RWPE1 (cell line): ENCODE measurements at regions not wholly inside any gene's neighbourhood (a gene's known extent, or its start where the extent isn't known, plus 50 kb on each side); places are given as distances from the start of the nearest gene placed in this dataset.
"Not testable (repeated sequence)": the region's sequence is repeated elsewhere in the genome, so short reads cannot be mapped to it uniquely, and the experiment has no call there.

ENCODE experiments used
- CTCF ChIA-PET: fragments of 350-600 bp; sonication (Branson Sonifier 250); formaldehyde crosslinking; extraction: SDS; loops from one replicate; lab custom pipeline; 2021; lab: Yijun Ruan, JAX
- POLR2A ChIA-PET: fragments of 400-600 bp; formaldehyde crosslinking; extraction: SDS; loops from one replicate; lab custom pipeline; 2020; ENCODE audit warnings: antibody characterized with exemption; ENCODE audit not compliant: low non-redundant PET; lab: Yijun Ruan, JAX
- DNase-seq: peaks from one replicate; pipeline ENCODE4 v3.0.0; 2012; ENCODE audit warnings: low spot score
- H3K27ac ChIP-seq: fragments of 450-650 bp; 2 replicates; pipeline ENCODE4 v1.5.1; 2017
- TF ChIP-seq, protein P1 (sequence below): fragments of 450-650 bp; conservative IDR thresholded peaks from 2 replicates; pipeline ENCODE4 v1.5.1; 2017; ENCODE audit warnings: low read depth, mild to moderate bottlenecking

DNA sequence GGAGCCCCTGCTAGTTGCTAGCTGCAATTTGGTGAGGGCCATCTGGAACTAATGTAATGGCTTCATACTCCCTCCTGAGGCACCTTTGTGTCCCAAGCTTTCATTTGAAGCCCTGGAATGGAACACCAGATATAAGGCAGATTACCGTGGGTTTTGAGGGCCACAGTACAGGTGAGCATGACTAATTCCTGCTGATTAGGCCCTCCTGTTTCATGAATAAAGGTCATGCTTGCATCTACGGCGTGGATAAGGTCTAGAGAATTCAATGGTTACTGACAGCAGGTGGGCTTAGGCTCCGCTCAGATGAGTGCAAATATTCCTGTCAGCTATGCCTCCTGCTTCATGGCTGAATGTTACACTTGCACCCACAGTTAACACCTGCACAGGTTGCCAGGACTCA lies 495.4 kb downstream of the NAP1L3 start:
- ChIA-PET POLR2A (no interaction called here), CTCF (no interaction called here)
- TF ChIP-seq, protein P1, sequence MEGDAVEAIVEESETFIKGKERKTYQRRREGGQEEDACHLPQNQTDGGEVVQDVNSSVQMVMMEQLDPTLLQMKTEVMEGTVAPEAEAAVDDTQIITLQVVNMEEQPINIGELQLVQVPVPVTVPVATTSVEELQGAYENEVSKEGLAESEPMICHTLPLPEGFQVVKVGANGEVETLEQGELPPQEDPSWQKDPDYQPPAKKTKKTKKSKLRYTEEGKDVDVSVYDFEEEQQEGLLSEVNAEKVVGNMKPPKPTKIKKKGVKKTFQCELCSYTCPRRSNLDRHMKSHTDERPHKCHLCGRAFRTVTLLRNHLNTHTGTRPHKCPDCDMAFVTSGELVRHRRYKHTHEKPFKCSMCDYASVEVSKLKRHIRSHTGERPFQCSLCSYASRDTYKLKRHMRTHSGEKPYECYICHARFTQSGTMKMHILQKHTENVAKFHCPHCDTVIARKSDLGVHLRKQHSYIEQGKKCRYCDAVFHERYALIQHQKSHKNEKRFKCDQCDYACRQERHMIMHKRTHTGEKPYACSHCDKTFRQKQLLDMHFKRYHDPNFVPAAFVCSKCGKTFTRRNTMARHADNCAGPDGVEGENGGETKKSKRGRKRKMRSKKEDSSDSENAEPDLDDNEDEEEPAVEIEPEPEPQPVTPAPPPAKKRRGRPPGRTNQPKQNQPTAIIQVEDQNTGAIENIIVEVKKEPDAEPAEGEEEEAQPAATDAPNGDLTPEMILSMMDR: no peak
- no peak for DNase-seq
- no peak overlapping the region for H3K27ac ChIP-seq

DNA sequence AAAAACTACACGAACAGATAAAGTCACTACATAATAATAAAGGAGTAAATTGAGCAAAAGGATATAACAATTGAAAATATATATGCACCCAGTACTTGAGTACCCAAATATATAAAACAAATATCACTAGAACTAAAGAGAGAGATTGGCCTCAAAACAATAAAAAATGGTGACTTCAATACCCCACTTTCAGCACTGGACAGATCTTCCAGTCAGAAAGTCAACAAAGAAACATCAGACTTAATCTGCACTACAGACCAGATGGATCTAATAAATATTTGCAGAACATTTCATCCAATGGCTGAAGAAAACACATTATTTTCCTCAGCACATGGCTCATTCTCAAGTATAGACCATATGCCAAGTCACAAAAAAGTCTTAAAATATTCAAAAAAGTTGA lies 503.6 kb downstream of the NAP1L3 start:
- no peak for DNase-seq
- ChIA-PET CTCF (no interaction called here), POLR2A (no interaction called here)
- no peak overlapping the region for H3K27ac ChIP-seq
- TF ChIP-seq, protein P1: no peak

DNA sequence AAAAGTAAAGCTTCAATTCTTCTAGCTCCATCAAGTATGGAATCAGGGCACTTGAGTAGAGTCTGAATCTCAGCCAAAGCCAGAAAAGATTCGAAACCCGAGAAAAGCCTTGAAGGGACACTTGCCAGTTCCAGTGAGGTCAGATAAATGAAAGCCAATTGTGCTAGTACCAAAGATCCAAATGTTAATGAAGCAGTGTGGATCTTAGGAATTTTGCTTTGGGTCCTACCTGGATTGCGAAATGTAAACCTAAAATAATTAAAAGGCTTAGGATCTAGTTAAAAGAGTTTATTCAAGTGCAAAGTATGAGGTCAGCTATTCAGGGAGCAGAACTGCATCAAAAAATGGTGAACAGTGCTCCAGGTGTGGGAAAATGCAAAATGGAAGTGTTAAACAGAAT lies 552.6 kb downstream of the NAP1L3 start:
- CTCF ChIA-PET: no interaction called here
- H3K27ac ChIP-seq: no peak overlapping the region
- TF ChIP-seq, protein P1: no peak
- no peak for DNase-seq
- POLR2A ChIA-PET: no interaction called here

- H3K27ac ChIP-seq, CTCF ChIA-PET, DNase-seq, POLR2A ChIA-PET: not testable (repeated sequence)
These were observed 569.9 kb downstream of the NAP1L3 start for GRCh38 chrX:93103353-93104067.

DNA sequence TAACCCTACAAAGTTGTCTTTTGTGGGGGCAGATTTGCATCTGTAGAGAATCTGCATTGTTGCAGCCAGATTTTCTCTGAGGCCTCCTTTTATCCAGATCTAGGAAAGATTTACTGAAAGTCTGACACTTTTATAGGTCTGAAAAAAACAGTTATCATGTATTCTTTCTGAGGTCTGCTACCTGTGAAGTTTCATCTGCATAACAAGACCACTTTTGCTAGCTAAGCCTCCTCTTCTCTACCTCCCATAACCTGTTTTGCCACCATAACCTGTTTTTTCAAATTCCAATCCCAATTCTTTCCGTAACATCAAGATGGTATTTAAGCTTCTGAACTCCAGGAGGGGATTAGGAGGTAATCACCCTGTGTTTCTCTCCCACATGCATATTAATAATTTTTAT lies 577.8 kb downstream of the NAP1L3 start:
- CTCF ChIA-PET, DNase-seq, H3K27ac ChIP-seq, POLR2A ChIA-PET: not testable (repeated sequence)

- DNase-seq, CTCF ChIA-PET, POLR2A ChIA-PET, H3K27ac ChIP-seq: not testable (repeated sequence)
These were observed 594.5 kb downstream of the NAP1L3 start for GRCh38 chrX:93078906-93079305.

- DNase-seq, POLR2A ChIA-PET, H3K27ac ChIP-seq, CTCF ChIA-PET: not testable (repeated sequence)
These were observed 618.1 kb downstream of the NAP1L3 start for GRCh38 chrX:93055264-93055663.

- peak; percentile 0 for DNase-seq
- H3K27ac ChIP-seq, POLR2A ChIA-PET, CTCF ChIA-PET: not testable (repeated sequence)
These were observed 653.5 kb downstream of the NAP1L3 start for GRCh38 chrX:93019841-93020240.

DNA sequence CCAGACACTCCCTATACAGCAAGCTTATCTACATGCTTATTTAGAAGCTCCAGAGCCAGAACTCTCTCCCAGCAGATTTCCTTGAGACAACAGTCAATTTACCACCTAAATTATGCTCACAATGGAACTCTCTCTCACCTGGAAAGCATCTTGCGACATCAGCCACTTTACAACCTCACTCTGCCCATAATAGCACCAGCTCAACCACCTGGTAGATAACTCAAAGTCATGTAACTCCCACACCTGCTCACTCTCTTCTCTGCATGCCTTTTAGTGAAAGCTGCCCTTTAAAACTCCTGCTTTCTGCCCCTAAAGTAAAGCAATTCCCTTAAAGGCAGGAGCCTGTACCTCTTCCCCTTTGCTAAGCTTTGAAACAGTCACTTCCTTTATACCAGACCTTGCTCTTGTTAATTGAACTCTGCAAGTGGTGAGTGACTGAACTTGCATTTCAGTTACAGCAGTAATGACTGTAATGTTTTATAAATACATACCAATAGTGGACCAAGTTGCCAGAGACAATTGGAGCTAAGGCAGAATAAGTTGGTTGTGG lies 658.8 kb downstream of the NAP1L3 start:
- DNase-seq, CTCF ChIA-PET, H3K27ac ChIP-seq, POLR2A ChIA-PET: not testable (repeated sequence)
